PC-9 (cell line): ENCODE measurements at regions not wholly inside any gene's neighbourhood (a gene's known extent, or its start where the extent isn't known, plus 50 kb on each side); places are given as distances from the start of the nearest gene placed in this dataset.

Source experiments
- BruUV-seq: library from RNA; stranded (reverse); fragments of 400-500 nt; replicated peaks from 2 replicates; lab custom pipeline; 2021; lab: Mats Ljungman, UMichigan
- CTCF ChIA-PET: fragments of 300-600 bp; sonication (Branson Sonifier 250); formaldehyde crosslinking; loops from one replicate; lab custom pipeline; 2022; ENCODE audit warnings: antibody characterized with exemption; lab: Charles Lee
- POLR2A ChIA-PET: fragments of 300-600 bp; sonication (Branson Sonifier 250); formaldehyde crosslinking; loops from one replicate; lab custom pipeline; 2022; ENCODE audit warnings: antibody characterized with exemption; ENCODE audit not compliant: unreplicated experiment; lab: Charles Lee
- DNase-seq, 2 experiments: peaks; one replicate each; pipeline versions ENCODE4 v3.0.0 to v3.0.0-alpha.2; 2015 to 2022; ENCODE audit warnings: mixed read lengths in 1 of 2
- H2AFZ ChIP-seq: fragments of 200-600 bp; sonication (generic); 2 replicates; pipeline ENCODE4 v1.8.1; 2017; ENCODE audit warnings: antibody characterized with exemption
- H3F3A ChIP-seq: fragments of 200-600 bp; sonication (generic); 2 replicates; pipeline ENCODE4 v1.8.1; 2017; ENCODE audit warnings: antibody characterized with exemption, mild to moderate bottlenecking, low read depth; ENCODE audit not compliant: insufficient read depth
- H3K27ac ChIP-seq: fragments of 200-600 bp; sonication (generic); 2 replicates; pipeline ENCODE4 v1.6.1; 2016; ENCODE audit warnings: mixed run types
- H3K27me3 ChIP-seq: fragments of 200-600 bp; sonication (generic); 2 replicates; pipeline ENCODE4 v1.6.1; 2016; ENCODE audit warnings: low read depth, mixed run types; ENCODE audit not compliant: insufficient read depth
- H3K36me3 ChIP-seq: fragments of 200-600 bp; sonication (generic); 2 replicates; pipeline ENCODE4 v1.6.1; 2016; ENCODE audit warnings: low read depth, mixed run types
- H3K4me1 ChIP-seq: fragments of 200-600 bp; sonication (generic); replicated peaks from 2 replicates; pipeline ENCODE4 v1.6.1; 2016; ENCODE audit warnings: mixed run types; ENCODE audit not compliant: insufficient read depth
- H3K4me2 ChIP-seq: fragments of 200-600 bp; sonication (generic); 2 replicates; pipeline ENCODE4 v1.6.1; 2017; ENCODE audit warnings: mixed run types
- H3K4me3 ChIP-seq: fragments of 200-600 bp; sonication (generic); 2 replicates; pipeline ENCODE4 v1.6.1; 2016; ENCODE audit warnings: mixed run types
- H3K79me2 ChIP-seq: fragments of 200-600 bp; sonication (generic); 2 replicates; pipeline ENCODE4 v1.6.1; 2017; ENCODE audit warnings: low read depth, mixed run types
- H3K9me2 ChIP-seq: fragments of 200-600 bp; sonication (generic); 2 replicates; pipeline ENCODE4 v1.8.1; 2017; ENCODE audit warnings: mild to moderate bottlenecking; ENCODE audit not compliant: insufficient read depth
- H3K9me3 ChIP-seq: fragments of 200-600 bp; sonication (generic); 2 replicates; pipeline ENCODE4 v1.8.1; 2016; ENCODE audit warnings: low read depth; ENCODE audit not compliant: insufficient read depth
- H4K20me1 ChIP-seq: fragments of 200-600 bp; sonication (generic); 2 replicates; pipeline ENCODE4 v1.8.1; 2017; ENCODE audit not compliant: insufficient read depth
- EZH2 ChIP-seq: fragments of 200-600 bp; sonication (generic); IDR thresholded peaks from 2 replicates; pipeline ENCODE4 v1.8.0; 2017; ENCODE audit warnings: antibody characterized with exemption, low read depth
- intact Hi-C: fragments of 100-400 bp; cut with micrococcal nuclease; formaldehyde crosslinking; loops from one replicate; pipeline ENCODE4 v1.10.0; 2022; ENCODE audit not compliant: unreplicated experiment
- TF ChIP-seq, protein P1 (sequence below): fragments of 200-600 bp; sonication (generic); conservative IDR thresholded peaks from 2 replicates; pipeline ENCODE4 v1.6.1; 2017; ENCODE audit warnings: mixed run types, antibody characterized with exemption, mild to moderate bottlenecking, moderate library complexity

- ChIA-PET CTCF (no interaction called here), POLR2A (no interaction called here)
Observed at GRCh38 chr14:29123017-29123416, 356.4 kb downstream of the FOXG1 start.

GRCh38 chr14:29126361-29126760, 359.8 kb downstream of the FOXG1 start:
- no peaks in the 10 kb centered on the region for H4K20me1 ChIP-seq
- no TSS peak for BruUV-seq
- H3K4me2 ChIP-seq = no peak overlapping the region
- TF ChIP-seq, protein P1, sequence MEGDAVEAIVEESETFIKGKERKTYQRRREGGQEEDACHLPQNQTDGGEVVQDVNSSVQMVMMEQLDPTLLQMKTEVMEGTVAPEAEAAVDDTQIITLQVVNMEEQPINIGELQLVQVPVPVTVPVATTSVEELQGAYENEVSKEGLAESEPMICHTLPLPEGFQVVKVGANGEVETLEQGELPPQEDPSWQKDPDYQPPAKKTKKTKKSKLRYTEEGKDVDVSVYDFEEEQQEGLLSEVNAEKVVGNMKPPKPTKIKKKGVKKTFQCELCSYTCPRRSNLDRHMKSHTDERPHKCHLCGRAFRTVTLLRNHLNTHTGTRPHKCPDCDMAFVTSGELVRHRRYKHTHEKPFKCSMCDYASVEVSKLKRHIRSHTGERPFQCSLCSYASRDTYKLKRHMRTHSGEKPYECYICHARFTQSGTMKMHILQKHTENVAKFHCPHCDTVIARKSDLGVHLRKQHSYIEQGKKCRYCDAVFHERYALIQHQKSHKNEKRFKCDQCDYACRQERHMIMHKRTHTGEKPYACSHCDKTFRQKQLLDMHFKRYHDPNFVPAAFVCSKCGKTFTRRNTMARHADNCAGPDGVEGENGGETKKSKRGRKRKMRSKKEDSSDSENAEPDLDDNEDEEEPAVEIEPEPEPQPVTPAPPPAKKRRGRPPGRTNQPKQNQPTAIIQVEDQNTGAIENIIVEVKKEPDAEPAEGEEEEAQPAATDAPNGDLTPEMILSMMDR = no peak
- TF ChIP-seq EZH2 = no peak
- no peak for DNase-seq
- H3F3A ChIP-seq = no peaks in the 10 kb centered on the region
- CTCF ChIA-PET = no interaction called here
- no peak overlapping the region for H3K4me3 ChIP-seq
- no peaks in the 10 kb centered on the region for H3K79me2 ChIP-seq
- H3K36me3 ChIP-seq = no peaks in the 10 kb centered on the region
- no peaks in the 10 kb centered on the region for H3K9me3 ChIP-seq
- no peaks in the 10 kb centered on the region for H3K27me3 ChIP-seq
- intact Hi-C loops = no loop called here
- H3K27ac ChIP-seq = no peak overlapping the region
- POLR2A ChIA-PET = no interaction called here
- H2AFZ ChIP-seq = no peak overlapping the region
- no peaks in the 10 kb centered on the region for H3K4me1 ChIP-seq
- no peaks in the 10 kb centered on the region for H3K9me2 ChIP-seq

More at GRCh38 chr14:29123017-29123416, 356.4 kb downstream of the FOXG1 start:
- H3F3A ChIP-seq = no peaks in the 10 kb centered on the region
- no peak overlapping the region for H2AFZ ChIP-seq
- no peak for DNase-seq
- H3K79me2 ChIP-seq = no peaks in the 10 kb centered on the region
- H3K4me3 ChIP-seq = no peak overlapping the region
- no peak overlapping the region for H3K27ac ChIP-seq
- H3K4me1 ChIP-seq = no peaks in the 10 kb centered on the region
- H3K9me2 ChIP-seq = no peaks in the 10 kb centered on the region
- no peak overlapping the region for H3K4me2 ChIP-seq
- intact Hi-C loops = no loop called here
- H3K36me3 ChIP-seq = no peaks in the 10 kb centered on the region
- no TSS peak for BruUV-seq
- no peaks in the 10 kb centered on the region for H3K9me3 ChIP-seq
- TF ChIP-seq, protein P1 = no peak
- no peak for TF ChIP-seq EZH2
- no peaks in the 10 kb centered on the region for H3K27me3 ChIP-seq
- H4K20me1 ChIP-seq = no peaks in the 10 kb centered on the region

DNA sequence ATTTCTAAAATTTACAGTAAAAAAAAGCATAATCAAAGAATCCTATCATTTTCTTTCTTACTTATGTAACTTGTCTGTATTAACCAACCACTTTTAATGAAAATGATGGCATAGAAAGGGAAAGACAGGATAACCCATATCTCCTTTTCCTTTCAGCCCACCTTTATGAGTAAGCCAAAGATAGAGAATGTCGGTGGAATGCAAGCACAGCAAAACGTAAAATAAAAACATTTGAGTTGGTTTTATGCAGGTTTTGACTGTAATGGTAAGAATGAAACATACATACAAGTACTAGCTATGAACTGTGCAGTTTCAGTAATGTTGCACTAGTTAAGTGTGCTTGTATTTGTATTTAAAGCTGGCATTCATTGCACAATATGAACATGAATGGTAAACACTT, 360.3 kb downstream of the FOXG1 start:
- CTCF ChIA-PET = no interaction called here
- POLR2A ChIA-PET = no interaction called here

More for the DNA sequence above, 360.3 kb downstream of the FOXG1 start:
- Histone ChIP-seq H4K20me1 (no peaks in the 10 kb centered on the region), H3K9me3 (no peaks in the 10 kb centered on the region), H3K4me2 (no peak overlapping the region), H3F3A (no peaks in the 10 kb centered on the region), H3K79me2 (no peaks in the 10 kb centered on the region), H2AFZ (no peak overlapping the region), H3K27me3 (no peaks in the 10 kb centered on the region), H3K9me2 (no peaks in the 10 kb centered on the region), H3K27ac (no peak overlapping the region), H3K4me1 (no peaks in the 10 kb centered on the region), H3K4me3 (no peak overlapping the region), H3K36me3 (no peaks in the 10 kb centered on the region)
- TF ChIP-seq, protein P1 = no peak
- TF ChIP-seq EZH2 = no peak
- BruUV-seq = no TSS peak
- no peak for DNase-seq
- intact Hi-C loops = no loop called here
